ENCODE measurements at regions not wholly inside any gene's neighbourhood (a gene's known extent, or its start where the extent isn't known, plus 50 kb on each side); places are given as distances from the start of the nearest gene placed in this dataset.

- Mint-ChIP-seq H3K9me3 (peaks cover 2% of the 10 kb centered on the region), H3K36me3 (no peaks in the 10 kb centered on the region), H3K4me1 (no peaks in the 10 kb centered on the region), H3K27me3 (no peaks in the 10 kb centered on the region), H3K4me3 (no peak overlapping the region), H3K27ac (no peak overlapping the region)
- ATAC-seq, result no peak
Measured at GRCh38 chr13:21834521-21834920, 163.6 kb downstream of the FGF9 start.

- ATAC-seq, result no peak
- Mint-ChIP-seq H3K27ac (no peak overlapping the region), H3K4me1 (no peaks in the 10 kb centered on the region), H3K36me3 (no peaks in the 10 kb centered on the region), H3K4me3 (no peak overlapping the region), H3K9me3 (peaks cover 2% of the 10 kb centered on the region), H3K27me3 (no peaks in the 10 kb centered on the region)
Measured at GRCh38 chr13:21837288-21837687, 166.4 kb downstream of the FGF9 start.

GRCh38 chr13:21837841-21838551 is 167.1 kb downstream of the FGF9 start:
- no peak for ATAC-seq
- peaks cover 2% of the 10 kb centered on the region for H3K9me3 Mint-ChIP-seq
- H3K4me1 Mint-ChIP-seq, result no peaks in the 10 kb centered on the region
- H3K4me3 Mint-ChIP-seq, result no peak overlapping the region
- no peak overlapping the region for H3K27ac Mint-ChIP-seq
- no peaks in the 10 kb centered on the region for H3K27me3 Mint-ChIP-seq
- no peaks in the 10 kb centered on the region for H3K36me3 Mint-ChIP-seq

- no peak for ATAC-seq
- H3K27me3 Mint-ChIP-seq, result no peaks in the 10 kb centered on the region
Measured at GRCh38 chr13:21846605-21847004, 175.7 kb downstream of the FGF9 start.

GRCh38 chr13:21849323-21849722 is 178.4 kb downstream of the FGF9 start:
- no peak overlapping the region for H3K27ac Mint-ChIP-seq
- H3K27me3 Mint-ChIP-seq, result no peaks in the 10 kb centered on the region
- ATAC-seq, result no peak
- no peaks in the 10 kb centered on the region for H3K36me3 Mint-ChIP-seq
- peaks cover 2% of the 10 kb centered on the region for H3K9me3 Mint-ChIP-seq
- peaks cover 7% of the 10 kb centered on the region for H3K4me1 Mint-ChIP-seq
- H3K4me3 Mint-ChIP-seq, result no peak overlapping the region

More at GRCh38 chr13:21846605-21847004, 175.7 kb downstream of the FGF9 start:
- Mint-ChIP-seq H3K4me1 (peaks cover 7% of the 10 kb centered on the region), H3K9me3 (peaks cover 2% of the 10 kb centered on the region), H3K27ac (no peak overlapping the region), H3K36me3 (no peaks in the 10 kb centered on the region), H3K4me3 (no peak overlapping the region)

- ATAC-seq, result peak; percentile 20
- no peaks in the 10 kb centered on the region for H3K36me3 Mint-ChIP-seq
- no peaks in the 10 kb centered on the region for H3K27me3 Mint-ChIP-seq
- no peak overlapping the region for H3K4me3 Mint-ChIP-seq
- peaks cover 2% of the 10 kb centered on the region for H3K9me3 Mint-ChIP-seq
- H3K27ac Mint-ChIP-seq, result no peak overlapping the region
- H3K4me1 Mint-ChIP-seq, result peaks cover 7% of the 10 kb centered on the region
Measured at GRCh38 chr13:21850013-21851006, 179.4 kb downstream of the FGF9 start.

- Mint-ChIP-seq H3K36me3 (no peaks in the 10 kb centered on the region), H3K27ac (no peak overlapping the region), H3K9me3 (peaks cover under 1% of the 10 kb centered on the region), H3K4me1 (peaks cover 7% of the 10 kb centered on the region), H3K4me3 (no peak overlapping the region), H3K27me3 (no peaks in the 10 kb centered on the region)
- ATAC-seq, result no peak
Measured at GRCh38 chr13:21852043-21852442, 181.2 kb downstream of the FGF9 start.

- no peak overlapping the region for H3K27ac Mint-ChIP-seq
- no peak overlapping the region for H3K4me3 Mint-ChIP-seq
- no peak for ATAC-seq
Measured at GRCh38 chr13:21853779-21854178, 182.9 kb downstream of the FGF9 start.

GRCh38 chr13:21868823-21869222 is 197.9 kb downstream of the FGF9 start:
- Mint-ChIP-seq H3K9me3 (peaks cover 4% of the 10 kb centered on the region), H3K27ac (no peak overlapping the region), H3K4me3 (no peak overlapping the region), H3K36me3 (no peaks in the 10 kb centered on the region), H3K4me1 (no peaks in the 10 kb centered on the region), H3K27me3 (peaks cover 11% of the 10 kb centered on the region)
- ATAC-seq, result no peak

More at GRCh38 chr13:21853779-21854178, 182.9 kb downstream of the FGF9 start:
- Mint-ChIP-seq H3K27me3 (no peaks in the 10 kb centered on the region), H3K9me3 (peaks cover 3% of the 10 kb centered on the region), H3K4me1 (peaks cover 7% of the 10 kb centered on the region), H3K36me3 (no peaks in the 10 kb centered on the region)

GRCh38 chr13:21871382-21871781 is 200.5 kb downstream of the FGF9 start:
- peaks cover 11% of the 10 kb centered on the region for H3K27me3 Mint-ChIP-seq
- no peak overlapping the region for H3K4me3 Mint-ChIP-seq
- ATAC-seq, result no peak
- H3K9me3 Mint-ChIP-seq, result no peaks in the 10 kb centered on the region
- H3K4me1 Mint-ChIP-seq, result no peaks in the 10 kb centered on the region
- no peaks in the 10 kb centered on the region for H3K36me3 Mint-ChIP-seq
- no peak overlapping the region for H3K27ac Mint-ChIP-seq

- Mint-ChIP-seq H3K4me1 (no peaks in the 10 kb centered on the region), H3K27ac (no peak overlapping the region), H3K4me3 (no peak overlapping the region), H3K9me3 (no peaks in the 10 kb centered on the region), H3K27me3 (peaks cover 11% of the 10 kb centered on the region), H3K36me3 (no peaks in the 10 kb centered on the region)
- ATAC-seq, result no peak
Measured at GRCh38 chr13:21871919-21872318, 201.0 kb downstream of the FGF9 start.

- no peaks in the 10 kb centered on the region for H3K9me3 Mint-ChIP-seq
- no peak overlapping the region for H3K27ac Mint-ChIP-seq
- peaks cover 11% of the 10 kb centered on the region for H3K27me3 Mint-ChIP-seq
- ATAC-seq, result no peak
- no peaks in the 10 kb centered on the region for H3K36me3 Mint-ChIP-seq
- no peak overlapping the region for H3K4me3 Mint-ChIP-seq
- no peaks in the 10 kb centered on the region for H3K4me1 Mint-ChIP-seq
Measured at GRCh38 chr13:21872795-21873194, 201.9 kb downstream of the FGF9 start.

- Mint-ChIP-seq H3K27me3 (peaks cover 1% of the 10 kb centered on the region), H3K4me3 (no peak overlapping the region), H3K9me3 (no peaks in the 10 kb centered on the region), H3K4me1 (no peaks in the 10 kb centered on the region), H3K27ac (no peak overlapping the region), H3K36me3 (no peaks in the 10 kb centered on the region)
- no peak for ATAC-seq
Measured at GRCh38 chr13:21875116-21875515, 204.2 kb downstream of the FGF9 start.

GRCh38 chr13:21879263-21879914 is 208.5 kb downstream of the FGF9 start:
- Mint-ChIP-seq H3K4me3 (no peak overlapping the region), H3K36me3 (no peaks in the 10 kb centered on the region), H3K9me3 (no peaks in the 10 kb centered on the region), H3K27me3 (no peaks in the 10 kb centered on the region), H3K4me1 (no peaks in the 10 kb centered on the region), H3K27ac (no peak overlapping the region)
- ATAC-seq, result no peak

- no peaks in the 10 kb centered on the region for H3K4me1 Mint-ChIP-seq
Measured at GRCh38 chr13:21882766-21883165, 211.9 kb downstream of the FGF9 start.

More at GRCh38 chr13:21882766-21883165, 211.9 kb downstream of the FGF9 start:
- Mint-ChIP-seq H3K4me3 (no peak overlapping the region), H3K27ac (no peak overlapping the region), H3K9me3 (no peaks in the 10 kb centered on the region), H3K27me3 (peaks cover 10% of the 10 kb centered on the region), H3K36me3 (no peaks in the 10 kb centered on the region)
- no peak for ATAC-seq
